Hematopoietic multipotent progenitor cell (in vitro differentiated cells): ENCODE measurements at regions not wholly inside any gene's neighbourhood (a gene's known extent, or its start where the extent isn't known, plus 50 kb on each side); places are given as distances from the start of the nearest gene placed in this dataset.
"Not testable (repeated sequence)": the region's sequence is repeated elsewhere in the genome, so short reads cannot be mapped to it uniquely, and the experiment has no call there.

Source experiments
- DNase-seq, 3 donors: peaks; one replicate each; pipeline ENCODE4 v3.0.0-alpha.2; 2011 to 2015; ENCODE audit warnings: low read depth in 2 of 3, low spot score in 2 of 3

- DNase-seq = peak in 1 of 3 donors; percentile 2
Observed at GRCh38 chr13:86918682-86919081, 752.5 kb upstream of the SLITRK5 start.

- DNase-seq = no peak
Observed at GRCh38 chr13:86920961-86921360, 750.2 kb upstream of the SLITRK5 start.

- DNase-seq = no peak
Observed at GRCh38 chr13:86922936-86923335, 748.2 kb upstream of the SLITRK5 start.

GRCh38 chr13:86926916-86927315 is 744.3 kb upstream of the SLITRK5 start:
- not testable (repeated sequence) for DNase-seq

GRCh38 chr13:86932776-86933334 is 738.3 kb upstream of the SLITRK5 start:
- no peak for DNase-seq

- no peak for DNase-seq
Observed at GRCh38 chr13:86933676-86934075, 737.5 kb upstream of the SLITRK5 start.

- DNase-seq = no peak
Observed at GRCh38 chr13:86937316-86937715, 733.9 kb upstream of the SLITRK5 start.

- DNase-seq = no peak
Observed at GRCh38 chr13:86945584-86945983, 725.6 kb upstream of the SLITRK5 start.

- peak in 1 of 3 donors; percentile 50 for DNase-seq
Observed at GRCh38 chr13:86946734-86947133, 724.4 kb upstream of the SLITRK5 start.

- no peak for DNase-seq
Observed at GRCh38 chr13:86954341-86954740, 716.8 kb upstream of the SLITRK5 start.

- no peak for DNase-seq
Observed at GRCh38 chr13:86960876-86961275, 710.3 kb upstream of the SLITRK5 start.

- DNase-seq = no peak
Observed at GRCh38 chr13:86974251-86974994, 696.7 kb upstream of the SLITRK5 start.

GRCh38 chr13:86974995-86975328 is 696.2 kb upstream of the SLITRK5 start:
- peak in 1 of 3 donors; percentile 4 for DNase-seq

- DNase-seq = no peak
Observed at GRCh38 chr13:86976521-86977324, 694.4 kb upstream of the SLITRK5 start.

- DNase-seq = no peak
Observed at GRCh38 chr13:86986448-86986847, 684.7 kb upstream of the SLITRK5 start.

GRCh38 chr13:86992251-86992650 is 678.9 kb upstream of the SLITRK5 start:
- peak in 2 of 3 donors; percentile 9 to 54 for DNase-seq

GRCh38 chr13:87003265-87003664 is 667.9 kb upstream of the SLITRK5 start:
- DNase-seq = no peak

GRCh38 chr13:87005511-87005910 is 665.7 kb upstream of the SLITRK5 start:
- no peak for DNase-seq

GRCh38 chr13:87035526-87035925 is 635.6 kb upstream of the SLITRK5 start:
- DNase-seq = no peak

GRCh38 chr13:87042946-87043345 is 628.2 kb upstream of the SLITRK5 start:
- no peak for DNase-seq

GRCh38 chr13:87052731-87053130 is 618.4 kb upstream of the SLITRK5 start:
- DNase-seq = no peak
